Gastroesophageal sphincter (tissue), 4 donors: ENCODE measurements at regions not wholly inside any gene's neighbourhood (a gene's known extent, or its start where the extent isn't known, plus 50 kb on each side); places are given as distances from the start of the nearest gene placed in this dataset.

Experiments used
- ATAC-seq: fragments of 150-250 bp; one replicate; pipeline ENCODE4 v1.9.1; 2016; ENCODE audit warnings: mild to moderate bottlenecking, moderate library complexity
- H3K27ac ChIP-seq, 4 donors: fragments of 200-600 bp; sonication (generic) in 3 of 4; 1 replicate in 3 of 4; 2 replicates in 1 of 4; pipeline ENCODE4 v1.5.1; 2016 to 2019
- H3K27me3 ChIP-seq: fragments of 200-600 bp; sonication (generic); one replicate; pipeline ENCODE4 v1.5.1; 2019
- H3K36me3 ChIP-seq, 2 donors: fragments of 200-600 bp; sonication (generic); one replicate each; pipeline ENCODE4 v1.5.1; 2019; ENCODE audit warnings: control low read depth in 1 of 2
- H3K4me1 ChIP-seq, 3 donors: fragments of 200-600 bp; sonication (generic); 1 replicate in 2 of 3; 2 replicates in 1 of 3; pipeline ENCODE4 v1.5.1; 2016 to 2019; ENCODE audit warnings: control low read depth in 2 of 3
- H3K4me3 ChIP-seq, 2 donors: fragments of 200-600 bp; sonication (generic); one replicate each; pipeline ENCODE4 v1.5.1; 2019; ENCODE audit warnings: mild to moderate bottlenecking in 1 of 2, moderate library complexity in 1 of 2
- H3K9me3 ChIP-seq, 3 donors: fragments of 200-600 bp; sonication (generic); one replicate each; pipeline ENCODE4 v1.5.1; 2017 to 2019; ENCODE audit warnings: control low read depth in 2 of 3
- EP300 ChIP-seq: sonication (generic); formaldehyde crosslinking; IDR thresholded peaks from one replicate; pipeline ENCODE4 v1.6.1; 2017; ENCODE audit warnings: antibody characterized with exemption, mild to moderate bottlenecking
- POLR2A ChIP-seq, 2 donors: fragments of 450-650 bp; IDR thresholded peaks; one replicate each; pipeline ENCODE4 v1.6.1; 2017; ENCODE audit warnings: antibody characterized with exemption in 2 of 2, mild to moderate bottlenecking in 2 of 2, moderate library complexity in 1 of 2
- POLR2AphosphoS5 ChIP-seq: sonication (generic); formaldehyde crosslinking; IDR thresholded peaks from one replicate; pipeline ENCODE4 v1.6.1; 2017; ENCODE audit warnings: antibody characterized with exemption
- WGBS, 2 donors: methylation state at CpG; one replicate each; pipeline ENCODE4 v1.1.5; 2018; ENCODE audit warnings: low coverage in 1 of 2; 5-methylcytosine and 5-hydroxymethylcytosine counted together
- TF ChIP-seq, protein P1 (sequence below), 4 experiments: fragments of 200-600 bp in 2 of 4; fragments of 450-650 bp in 2 of 4; sonication (generic) in 1 of 4; IDR thresholded peaks; one replicate each; pipeline ENCODE4 v1.5.1; 2017 to 2019; ENCODE audit warnings: antibody characterized with exemption in 4 of 4, mild to moderate bottlenecking in 2 of 4, moderate library complexity in 2 of 4

- no peak overlapping the region for H3K4me3 ChIP-seq
- 97 to 98% methylated on average over 3 of the region's 3 CpGs for WGBS, 2 donors
- TF ChIP-seq POLR2AphosphoS5 (no peak), EP300 (no peak), POLR2A (IDR thresholded peaks at IDR 0.05) (no peak)
- TF ChIP-seq, protein P1, sequence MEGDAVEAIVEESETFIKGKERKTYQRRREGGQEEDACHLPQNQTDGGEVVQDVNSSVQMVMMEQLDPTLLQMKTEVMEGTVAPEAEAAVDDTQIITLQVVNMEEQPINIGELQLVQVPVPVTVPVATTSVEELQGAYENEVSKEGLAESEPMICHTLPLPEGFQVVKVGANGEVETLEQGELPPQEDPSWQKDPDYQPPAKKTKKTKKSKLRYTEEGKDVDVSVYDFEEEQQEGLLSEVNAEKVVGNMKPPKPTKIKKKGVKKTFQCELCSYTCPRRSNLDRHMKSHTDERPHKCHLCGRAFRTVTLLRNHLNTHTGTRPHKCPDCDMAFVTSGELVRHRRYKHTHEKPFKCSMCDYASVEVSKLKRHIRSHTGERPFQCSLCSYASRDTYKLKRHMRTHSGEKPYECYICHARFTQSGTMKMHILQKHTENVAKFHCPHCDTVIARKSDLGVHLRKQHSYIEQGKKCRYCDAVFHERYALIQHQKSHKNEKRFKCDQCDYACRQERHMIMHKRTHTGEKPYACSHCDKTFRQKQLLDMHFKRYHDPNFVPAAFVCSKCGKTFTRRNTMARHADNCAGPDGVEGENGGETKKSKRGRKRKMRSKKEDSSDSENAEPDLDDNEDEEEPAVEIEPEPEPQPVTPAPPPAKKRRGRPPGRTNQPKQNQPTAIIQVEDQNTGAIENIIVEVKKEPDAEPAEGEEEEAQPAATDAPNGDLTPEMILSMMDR (IDR thresholded peaks at IDR 0.05) = no peak
- H3K36me3 ChIP-seq = no peaks in the 10 kb centered on the region
- H3K4me1 ChIP-seq = no peaks in the 10 kb centered on the region
- peaks cover 0 to 10% (median 0%) of the 10 kb centered on the region in 3 donors for H3K9me3 ChIP-seq
- no peak for ATAC-seq
- H3K27me3 ChIP-seq = no peaks in the 10 kb centered on the region
- no peak overlapping the region for H3K27ac ChIP-seq
Observed at GRCh38 chr6:80698459-80698858, 592.0 kb downstream of the BCKDHB start.

DNA sequence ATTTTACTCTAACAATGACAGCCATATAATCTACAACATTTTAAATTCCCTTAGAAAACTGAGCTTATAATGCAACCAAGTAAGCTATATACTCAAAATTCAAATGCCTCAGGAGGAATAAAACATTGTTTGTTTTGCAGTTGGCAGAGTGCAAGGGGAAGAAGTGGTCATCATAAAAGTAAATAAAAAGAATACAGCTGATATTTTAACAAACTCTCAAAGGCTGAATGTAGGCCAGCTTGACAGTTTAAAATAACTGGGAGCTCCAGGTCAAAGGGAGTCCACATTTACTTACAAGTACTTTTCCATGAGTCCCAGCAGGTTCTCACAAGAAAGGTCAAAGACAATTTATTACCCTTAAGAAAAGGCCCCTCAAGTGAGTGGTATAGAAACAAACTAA, 589.8 kb downstream of the BCKDHB start:
- no peak overlapping the region for H3K27ac ChIP-seq
- peaks cover 0 to 3% (median 0%) of the 10 kb centered on the region in 3 donors for H3K4me1 ChIP-seq
- no peak for ATAC-seq
- TF ChIP-seq EP300 (no peak), POLR2AphosphoS5 (no peak), POLR2A (IDR thresholded peaks at IDR 0.05) (no peak)
- TF ChIP-seq, protein P1 (IDR thresholded peaks at IDR 0.05) = no peak
- no peaks in the 10 kb centered on the region for H3K27me3 ChIP-seq
- H3K36me3 ChIP-seq = no peaks in the 10 kb centered on the region
- no peak overlapping the region for H3K4me3 ChIP-seq
- H3K9me3 ChIP-seq = peaks cover 0 to 10% (median 0%) of the 10 kb centered on the region in 3 donors

GRCh38 chr6:80690551-80691131, 584.2 kb downstream of the BCKDHB start:
- Histone ChIP-seq H3K4me1 (peaks cover 0 to 14% (median 0%) of the 10 kb centered on the region in 3 donors), H3K36me3 (no peaks in the 10 kb centered on the region), H3K9me3 (no peaks in the 10 kb centered on the region), H3K27ac (peak overlapping the region in 1 of 4 donors; percentile 24), H3K27me3 (no peaks in the 10 kb centered on the region), H3K4me3 (no peak overlapping the region)
- 9 to 17% methylated on average over 6 of the region's 6 CpGs for WGBS, 2 donors
- no peak for TF ChIP-seq POLR2A (IDR thresholded peaks at IDR 0.05)
- TF ChIP-seq POLR2AphosphoS5 = peak; percentile 81
- TF ChIP-seq, protein P1 (IDR thresholded peaks at IDR 0.05) = no peak
- TF ChIP-seq EP300 = no peak
- peak; percentile 57 for ATAC-seq

- Histone ChIP-seq H3K4me3 (no peak overlapping the region), H3K4me1 (peaks cover 0 to 14% (median 0%) of the 10 kb centered on the region in 3 donors)
Observed at GRCh38 chr6:80689716-80690395, 583.4 kb downstream of the BCKDHB start.

More at GRCh38 chr6:80689716-80690395, 583.4 kb downstream of the BCKDHB start:
- TF ChIP-seq POLR2A (IDR thresholded peaks at IDR 0.05) = no peak
- TF ChIP-seq EP300 = no peak
- TF ChIP-seq POLR2AphosphoS5 = no peak
- TF ChIP-seq, protein P1 (IDR thresholded peaks at IDR 0.05) = no peak
- Histone ChIP-seq H3K27me3 (no peaks in the 10 kb centered on the region), H3K36me3 (no peaks in the 10 kb centered on the region), H3K27ac (no peak overlapping the region), H3K9me3 (no peaks in the 10 kb centered on the region)
- no peak for ATAC-seq
- 13 to 18% methylated on average over 3 of the region's 3 CpGs for WGBS, 2 donors
